Left lobe of liver (tissue), 2 donors: ENCODE measurements at regions not wholly inside any gene's neighbourhood (a gene's known extent, or its start where the extent isn't known, plus 50 kb on each side); places are given as distances from the start of the nearest gene placed in this dataset.
"Not testable (repeated sequence)": the region's sequence is repeated elsewhere in the genome, so short reads cannot be mapped to it uniquely, and the experiment has no call there.

Source experiments
- ATAC-seq: fragments of 200-7000 bp; cut with Tn5 transposase; one replicate; pipeline ENCODE4 v1.9.1; 2020; ENCODE audit warnings: mild to moderate bottlenecking, moderate library complexity
- DNase-seq: peaks from one replicate; pipeline ENCODE4 v3.0.0-alpha.2; 2020; ENCODE audit warnings: low spot score
- donor health status: DM: no; HTN: no; CAD: no; lungs with moderate emphysema.
- donor health status: DM: no; HTN: yes; CAD: no.

GRCh38 chr1:198809247-198809646 lies 170.4 kb downstream of the PTPRC start:
- ATAC-seq (no peak), DNase-seq (no peak)

GRCh38 chr1:198811449-198811848 lies 172.6 kb downstream of the PTPRC start:
- ATAC-seq: no peak
- no peak for DNase-seq

GRCh38 chr1:198823626-198824025 lies 184.8 kb downstream of the PTPRC start:
- no peak for ATAC-seq
- DNase-seq: no peak

DNA sequence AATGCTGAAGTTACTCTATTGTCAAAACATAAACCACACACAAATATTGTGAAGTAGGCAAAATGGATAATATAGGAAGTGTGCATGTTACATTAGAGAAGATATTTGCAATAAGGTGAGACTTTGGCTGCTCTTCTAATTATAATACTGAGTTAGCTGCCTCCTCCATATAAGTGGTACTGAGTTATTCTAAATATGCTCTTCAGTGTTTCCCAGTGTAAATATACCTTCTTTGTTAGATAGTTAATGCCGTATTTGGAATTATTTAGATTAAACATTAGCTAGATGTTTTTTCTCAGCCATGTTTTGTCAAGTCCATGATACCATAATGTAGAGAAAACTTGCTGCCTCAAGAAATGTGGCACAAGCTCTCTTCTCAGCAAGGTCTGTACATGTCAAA lies 186.4 kb downstream of the PTPRC start:
- DNase-seq (no peak), ATAC-seq (no peak)

- ATAC-seq: no peak
- DNase-seq: no peak
Observed at GRCh38 chr1:198829356-198829755, 190.5 kb downstream of the PTPRC start.

DNA sequence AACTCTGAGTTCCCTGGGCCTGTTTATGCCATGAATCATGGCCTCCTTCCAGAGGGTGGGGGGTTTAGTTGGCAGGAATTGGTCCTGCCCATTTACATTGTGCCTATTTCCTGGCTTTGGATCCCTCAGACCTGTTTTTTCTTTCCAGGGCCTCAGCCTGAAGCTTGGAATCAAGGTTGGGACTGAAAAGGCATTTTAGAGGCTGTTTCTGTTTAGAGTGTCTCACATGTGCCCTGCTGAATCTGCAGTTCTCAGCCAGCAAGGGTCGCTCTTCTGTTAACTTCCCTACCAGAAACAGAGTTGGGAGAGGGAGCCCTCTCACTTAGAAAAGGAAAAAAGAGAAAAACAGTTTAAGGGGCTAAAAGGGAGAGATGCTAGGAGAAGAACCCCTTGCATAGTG lies 191.1 kb downstream of the PTPRC start:
- ATAC-seq: no peak
- DNase-seq: no peak

GRCh38 chr1:198830412-198830811 lies 191.6 kb downstream of the PTPRC start:
- DNase-seq (no peak), ATAC-seq (no peak)

GRCh38 chr1:198833706-198834503 lies 195.1 kb downstream of the PTPRC start:
- no peak for DNase-seq

GRCh38 chr1:198837278-198838021 lies 198.6 kb downstream of the PTPRC start:
- ATAC-seq (no peak), DNase-seq (no peak)

More at GRCh38 chr1:198833706-198834503, 195.1 kb downstream of the PTPRC start:
- no peak for ATAC-seq

- no peak for ATAC-seq
Observed at GRCh38 chr1:198838022-198838342, 199.1 kb downstream of the PTPRC start.

GRCh38 chr1:198841477-198841876 lies 202.6 kb downstream of the PTPRC start:
- ATAC-seq (no peak), DNase-seq (no peak)

More at GRCh38 chr1:198838022-198838342, 199.1 kb downstream of the PTPRC start:
- DNase-seq: no peak

DNA sequence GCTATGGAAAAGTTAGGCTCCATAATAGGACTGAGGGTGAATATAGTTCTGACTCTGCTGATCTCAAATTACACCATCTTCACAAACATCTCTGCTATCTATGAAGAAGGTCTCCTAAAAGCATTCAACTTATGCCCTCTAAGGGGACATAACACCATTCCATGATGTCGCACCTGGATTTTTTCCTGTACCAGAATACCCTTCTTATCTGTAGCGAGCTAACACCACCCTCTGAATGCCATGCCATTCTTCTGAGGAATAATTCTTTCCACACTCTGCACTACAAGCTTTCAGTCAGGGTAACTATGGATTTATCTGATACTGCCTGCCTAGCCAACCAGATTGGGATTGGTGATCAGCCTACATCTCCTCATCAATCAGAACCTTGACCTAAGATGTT lies 203.8 kb downstream of the PTPRC start:
- DNase-seq: no peak
- no peak for ATAC-seq

DNA sequence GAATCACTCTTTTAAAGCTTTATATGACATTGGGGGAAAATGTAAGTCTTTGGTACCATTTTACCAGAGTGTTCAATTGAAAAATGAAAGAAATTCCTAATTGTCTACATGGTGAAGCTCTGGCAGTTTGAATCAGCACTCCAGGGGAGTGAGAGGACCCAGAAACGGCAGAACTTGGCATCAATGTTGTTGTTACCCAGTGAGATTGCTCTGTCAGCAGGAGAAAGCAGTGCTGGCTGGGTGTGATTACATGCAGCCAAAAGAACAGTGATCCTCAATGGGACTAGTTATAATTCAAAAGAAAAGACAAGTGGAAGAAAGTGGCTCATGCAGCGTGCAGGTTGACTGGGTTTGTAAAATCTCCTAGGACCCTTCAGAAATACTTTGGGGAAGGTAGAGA lies 206.4 kb downstream of the PTPRC start:
- DNase-seq: no peak
- no peak for ATAC-seq

DNA sequence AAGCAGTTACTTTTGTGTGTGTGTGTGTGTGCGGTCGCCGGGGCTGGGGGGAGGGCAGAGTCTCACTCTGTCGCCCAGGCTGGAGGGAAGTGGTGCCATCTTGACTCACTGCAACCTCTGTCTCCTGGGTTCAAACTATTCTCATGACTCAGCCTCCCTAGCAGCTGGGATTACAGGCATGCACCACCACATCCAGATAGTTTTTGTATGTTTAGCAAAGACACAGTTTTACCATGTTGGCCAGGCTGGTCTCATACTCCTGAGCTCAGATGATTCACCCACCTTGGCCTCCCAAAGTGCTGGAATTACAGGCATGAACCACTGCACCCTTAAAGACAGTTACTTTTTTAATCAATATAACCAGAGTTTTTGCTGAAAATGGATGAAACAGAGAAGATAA lies 207.0 kb downstream of the PTPRC start:
- no peak for ATAC-seq
- no peak for DNase-seq

GRCh38 chr1:198846556-198846955 lies 207.7 kb downstream of the PTPRC start:
- DNase-seq: no peak
- ATAC-seq: no peak

GRCh38 chr1:198848206-198848605 lies 209.4 kb downstream of the PTPRC start:
- no peak for DNase-seq
- ATAC-seq: no peak

DNA sequence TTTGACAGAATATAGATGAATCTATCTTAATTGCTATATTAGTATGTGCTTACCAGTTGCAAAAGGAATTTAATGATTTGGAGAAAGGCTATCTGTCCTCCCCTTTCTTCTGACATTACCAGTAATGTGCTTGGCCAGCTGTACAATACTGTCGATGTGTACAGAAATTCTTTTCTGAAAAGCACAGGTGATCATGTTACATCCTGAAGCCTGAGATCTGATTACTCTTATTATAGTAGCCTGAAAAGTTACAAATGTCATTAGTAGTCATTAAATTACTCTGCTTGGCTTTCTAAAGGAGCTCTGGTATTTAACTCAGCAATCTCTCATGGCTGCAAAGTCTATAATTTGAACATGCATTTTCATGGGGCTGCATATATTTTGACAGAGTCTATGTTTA lies 209.8 kb downstream of the PTPRC start:
- no peak for ATAC-seq

DNA sequence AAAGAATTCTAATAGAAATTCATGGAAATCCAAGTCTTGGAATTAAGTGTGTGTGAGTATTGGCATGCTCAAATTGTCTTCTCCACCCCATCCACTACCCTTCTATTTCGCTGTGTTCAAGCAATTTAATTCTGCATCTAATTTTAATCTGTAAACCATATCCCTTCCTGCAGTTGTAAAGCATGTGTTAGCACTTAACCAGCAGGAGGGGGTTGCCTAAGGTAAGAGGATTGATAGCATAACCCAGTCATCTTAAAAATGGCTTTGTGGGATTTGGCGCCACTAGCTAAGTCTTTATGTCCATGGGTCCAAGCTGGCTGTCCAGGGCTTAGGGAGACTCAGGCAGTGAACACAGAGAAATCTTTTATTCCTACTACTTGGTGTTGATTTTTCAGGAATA lies 210.3 kb downstream of the PTPRC start:
- ATAC-seq: no peak
- DNase-seq: no peak

More for the DNA sequence above, 209.8 kb downstream of the PTPRC start:
- no peak for DNase-seq

DNA sequence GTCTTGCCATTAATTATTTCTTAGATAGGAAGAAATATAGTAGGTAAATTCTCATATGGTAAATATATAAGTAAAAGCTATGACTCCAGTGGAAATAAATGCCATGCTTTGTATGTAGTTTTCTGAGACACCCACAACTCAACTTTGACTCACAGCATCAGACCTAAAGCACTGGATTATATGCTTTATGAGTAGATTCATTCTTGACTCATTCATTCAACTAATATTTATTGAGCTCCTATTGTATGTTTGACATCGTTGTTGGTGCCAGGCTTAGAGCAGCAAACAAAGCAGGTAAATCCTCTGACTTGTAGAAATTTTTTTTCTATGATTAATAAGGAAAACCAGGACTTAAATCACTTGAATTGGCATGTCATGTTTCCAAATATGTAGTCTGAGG lies 211.4 kb downstream of the PTPRC start:
- no peak for ATAC-seq
- no peak for DNase-seq

GRCh38 chr1:198850966-198851365 lies 212.1 kb downstream of the PTPRC start:
- ATAC-seq, DNase-seq: not testable (repeated sequence)

DNA sequence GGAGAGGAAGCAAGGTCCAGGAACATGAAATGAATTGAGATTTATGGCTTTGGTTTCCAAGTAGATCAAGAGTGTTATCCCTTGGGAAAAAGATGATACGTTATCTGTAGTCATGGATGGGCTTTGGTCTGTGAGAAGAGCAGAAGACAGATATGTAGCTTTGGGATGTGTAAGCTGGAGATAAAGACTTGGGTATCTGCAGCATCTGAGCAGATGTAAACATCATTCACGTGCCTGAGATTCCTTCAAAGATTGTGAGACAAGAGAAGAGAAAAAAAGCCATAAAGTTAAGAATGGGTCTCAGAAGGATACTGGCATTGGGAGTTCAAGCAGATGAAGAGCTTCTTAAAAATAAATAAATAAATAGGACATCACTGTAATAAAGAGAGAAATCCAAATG lies 217.8 kb downstream of the PTPRC start:
- ATAC-seq: no peak
- no peak for DNase-seq

GRCh38 chr1:198858033-198858432 lies 219.2 kb downstream of the PTPRC start:
- no peak for ATAC-seq
- no peak for DNase-seq
